Raji (cell line): ENCODE measurements at regions not wholly inside any gene's neighbourhood (a gene's known extent, or its start where the extent isn't known, plus 50 kb on each side); places are given as distances from the start of the nearest gene placed in this dataset.

Experiments used
- POLR2A ChIP-seq: IDR thresholded peaks from 2 replicates; pipeline ENCODE4 v1.6.1; 2011; ENCODE audit warnings: low read depth, low read length, control low read depth; ENCODE audit not compliant: insufficient read depth

DNA sequence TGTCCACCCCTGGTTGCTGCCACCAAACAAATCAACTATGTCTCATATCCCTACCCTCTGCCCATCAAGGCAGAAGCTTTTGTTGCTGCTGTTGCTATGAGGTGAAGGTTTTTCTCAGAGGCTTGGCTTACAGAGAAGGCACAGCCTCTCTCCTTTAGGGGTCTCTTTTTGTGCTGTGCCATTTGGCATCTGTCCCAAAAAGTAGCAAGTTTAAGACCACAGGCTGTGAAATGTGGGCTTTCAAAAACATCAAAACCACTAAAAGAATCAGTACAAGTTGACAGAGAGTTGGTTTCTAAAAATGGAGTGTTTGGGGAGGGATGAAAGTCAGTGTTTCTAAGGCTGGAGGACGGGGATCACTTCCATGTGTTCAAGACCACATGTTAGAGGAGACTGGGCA, 634.9 kb downstream of the BCOR start:
- TF ChIP-seq POLR2A: no peak

DNA sequence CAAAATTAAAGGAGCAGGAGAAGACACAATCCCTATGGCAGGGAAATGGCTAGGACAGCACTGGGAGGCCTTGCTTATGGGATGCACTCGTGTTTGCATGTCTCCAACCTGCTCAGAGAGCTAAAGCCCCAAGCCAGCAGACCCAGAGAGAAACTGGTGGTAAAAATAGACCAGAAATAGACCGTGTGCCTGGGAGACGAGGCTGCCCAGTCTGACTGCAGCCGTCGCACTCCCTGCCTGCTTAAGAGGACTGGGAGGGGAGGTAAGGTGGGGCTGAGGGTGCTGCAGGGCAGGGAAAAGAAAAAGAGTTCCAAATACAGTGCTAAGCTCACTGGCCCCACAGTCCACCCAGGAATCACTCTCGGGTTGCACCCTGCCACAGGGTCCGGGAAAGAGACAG, 633.5 kb downstream of the BCOR start:
- no peak for TF ChIP-seq POLR2A

DNA sequence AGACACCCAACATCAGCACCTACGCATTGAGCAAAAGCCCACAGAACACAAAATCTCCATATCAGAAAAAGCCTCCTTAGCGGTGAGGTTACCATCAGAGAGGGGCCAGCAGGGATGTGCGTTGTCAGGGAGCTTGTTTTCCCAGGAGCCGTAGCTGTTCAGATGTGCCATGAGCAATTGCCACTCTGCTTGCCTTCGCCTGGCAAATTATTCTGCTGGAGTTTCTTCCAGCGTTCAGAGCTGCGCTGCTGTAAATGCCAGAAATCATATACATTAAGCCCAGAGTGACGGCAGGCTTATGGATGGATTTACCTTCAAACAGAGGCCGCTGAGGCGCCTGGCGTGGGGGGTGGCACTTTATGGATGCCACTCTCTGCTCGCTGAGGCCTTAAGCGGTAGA, 632.3 kb downstream of the BCOR start:
- no peak for TF ChIP-seq POLR2A

DNA sequence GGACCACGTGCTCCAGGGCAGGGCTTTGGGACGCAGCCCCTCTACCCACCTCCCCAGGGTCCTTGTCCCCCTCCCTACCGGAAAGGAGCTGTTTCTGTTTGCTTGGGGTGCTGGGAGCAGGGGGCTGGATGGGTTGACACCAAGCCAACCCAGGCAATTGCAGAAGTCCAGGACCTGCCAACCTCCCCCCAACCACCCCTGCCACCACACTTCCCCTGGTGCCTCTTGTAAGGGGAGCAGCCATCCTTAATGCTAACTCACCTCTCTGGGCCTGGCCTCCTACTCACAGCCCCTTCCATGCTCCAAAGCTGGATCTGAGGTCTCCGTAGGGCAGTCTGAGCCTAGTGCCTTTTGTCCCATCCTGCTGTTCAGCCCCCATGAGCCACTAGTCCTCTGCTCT, 631.9 kb downstream of the BCOR start:
- no peak for TF ChIP-seq POLR2A

DNA sequence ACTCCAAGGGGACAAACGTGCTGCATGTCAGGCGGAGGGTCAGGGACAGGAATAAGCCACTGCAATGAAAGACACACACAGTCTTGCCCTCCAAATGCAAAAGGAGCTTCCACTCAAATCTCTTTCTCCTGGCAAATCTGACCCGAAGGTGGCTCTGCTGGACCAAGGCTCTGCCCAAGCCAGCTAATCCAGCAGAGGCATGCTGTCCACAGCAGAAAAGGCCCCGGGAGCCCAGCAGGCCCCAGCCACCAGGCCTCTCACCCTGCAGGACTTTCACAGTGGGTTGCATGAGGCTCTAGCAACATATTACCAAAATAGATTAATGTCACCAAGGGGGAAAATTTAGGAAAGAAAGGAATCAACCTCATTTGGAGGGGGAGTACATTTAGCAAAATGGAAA, 628.6 kb downstream of the BCOR start:
- TF ChIP-seq POLR2A: no peak

DNA sequence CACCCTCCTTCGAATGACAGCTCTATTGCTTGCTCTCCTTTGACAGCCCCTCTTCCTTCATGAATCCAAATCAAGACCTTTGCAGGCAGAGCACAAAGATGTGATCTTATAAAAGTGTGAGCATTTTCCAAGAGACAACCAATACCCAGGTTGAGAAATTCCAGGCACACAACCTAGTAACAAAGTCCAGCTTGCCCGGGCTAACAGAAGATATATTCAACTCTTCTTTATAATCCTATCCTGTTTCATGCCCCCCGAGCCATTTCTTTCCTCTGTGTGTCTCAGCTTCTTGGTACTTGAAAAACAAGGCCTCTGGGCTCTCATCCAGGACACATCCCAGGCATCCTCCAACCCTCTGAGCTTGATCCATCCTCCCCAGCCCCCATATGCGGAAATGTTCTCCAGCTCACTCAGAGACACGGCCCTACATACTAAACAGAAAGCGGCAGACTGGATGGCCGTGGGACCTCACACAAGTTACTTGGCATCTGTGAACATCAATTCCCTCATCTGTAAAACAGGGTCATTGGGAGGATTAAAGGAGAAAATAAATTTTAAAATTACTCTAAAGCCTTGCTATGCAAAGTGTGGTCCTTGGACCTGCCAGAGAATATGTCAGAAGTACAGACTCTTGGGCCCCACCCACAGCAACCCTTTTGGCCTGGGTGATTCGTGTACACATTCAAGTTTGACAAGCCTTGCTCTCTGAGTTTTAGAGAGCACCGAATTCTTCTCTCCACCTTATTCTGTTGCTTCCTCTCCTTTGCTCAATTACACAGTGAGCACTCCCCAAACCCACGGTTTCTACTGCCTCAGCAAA, 627.0 kb downstream of the BCOR start:
- TF ChIP-seq POLR2A: no peak

DNA sequence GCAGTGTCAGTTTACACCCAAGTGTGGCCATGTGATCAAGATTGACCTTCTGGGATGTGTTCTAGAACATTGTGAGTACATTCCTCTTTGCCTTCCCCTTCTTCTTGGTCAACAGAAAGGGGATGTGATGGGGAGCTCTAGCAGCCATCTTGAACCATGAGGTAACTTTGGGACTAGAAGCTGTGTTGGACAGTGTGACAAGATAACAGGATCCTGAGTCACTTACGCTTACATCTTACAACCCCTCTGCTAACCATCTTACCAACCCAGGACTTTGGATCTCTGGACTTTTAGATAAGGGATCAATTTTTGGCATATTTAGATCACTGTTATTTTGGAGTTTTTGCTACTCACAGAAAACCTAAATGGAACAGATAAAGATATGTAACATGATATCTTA, 625.6 kb downstream of the BCOR start:
- no peak for TF ChIP-seq POLR2A

DNA sequence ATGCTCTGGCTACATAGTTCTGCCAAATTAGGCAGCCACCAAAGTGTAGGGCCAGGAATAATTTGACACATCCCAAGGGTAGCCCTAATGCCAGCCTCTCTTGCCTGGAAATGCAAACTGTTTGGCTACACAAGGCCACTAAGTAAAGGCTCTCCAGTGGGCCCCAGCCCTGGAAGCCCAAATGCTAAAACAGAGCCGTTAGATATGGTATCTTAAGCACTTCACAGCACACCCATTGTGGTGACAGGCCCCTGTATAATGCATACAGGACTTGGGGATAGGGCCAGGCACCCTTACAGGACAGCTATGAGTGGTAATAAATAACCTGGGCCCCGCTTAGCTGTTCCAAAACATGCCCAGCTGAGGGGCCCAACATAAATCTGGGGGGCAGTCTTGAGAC, 623.9 kb downstream of the BCOR start:
- TF ChIP-seq POLR2A: no peak

DNA sequence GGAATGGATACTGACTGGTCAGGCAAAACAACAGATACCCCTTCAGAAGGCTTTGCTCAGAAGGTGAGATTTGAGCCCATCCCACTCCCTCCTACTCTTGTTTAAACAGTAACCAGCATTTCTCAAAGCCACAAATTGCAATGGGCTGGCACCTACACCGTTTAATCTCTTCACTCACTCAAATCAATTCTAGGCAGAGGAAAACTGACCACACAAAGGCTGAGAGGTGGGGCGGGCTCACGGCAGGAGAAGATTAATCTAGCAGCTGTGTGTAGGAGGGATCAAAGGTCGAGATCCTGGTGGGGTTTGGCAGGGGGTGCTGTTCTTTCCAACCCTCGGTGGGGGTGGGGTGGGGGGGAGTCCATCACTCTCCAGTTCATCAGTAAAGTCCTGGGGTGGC, 622.4 kb downstream of the BCOR start:
- no peak for TF ChIP-seq POLR2A

DNA sequence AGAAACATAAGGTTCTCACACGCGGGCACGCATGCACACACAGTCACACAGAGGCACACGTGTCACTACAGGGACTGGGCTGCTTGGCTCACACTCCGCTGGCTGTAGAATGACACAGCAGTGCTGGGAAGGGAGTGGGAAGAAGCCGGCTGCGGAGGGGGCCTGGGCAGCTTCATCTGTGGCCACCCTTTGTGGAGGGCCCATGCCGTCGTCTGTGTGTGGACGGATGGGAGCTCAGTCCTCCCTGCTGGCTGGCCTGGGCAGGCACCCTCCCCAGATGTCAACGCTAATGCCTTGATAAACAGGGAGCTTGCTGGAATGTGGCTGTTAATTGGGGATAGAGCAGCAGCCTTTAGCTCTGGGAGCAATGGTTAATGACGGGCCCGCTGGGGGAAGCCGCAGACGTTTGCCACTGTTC, 621.1 kb downstream of the BCOR start:
- no peak for TF ChIP-seq POLR2A

DNA sequence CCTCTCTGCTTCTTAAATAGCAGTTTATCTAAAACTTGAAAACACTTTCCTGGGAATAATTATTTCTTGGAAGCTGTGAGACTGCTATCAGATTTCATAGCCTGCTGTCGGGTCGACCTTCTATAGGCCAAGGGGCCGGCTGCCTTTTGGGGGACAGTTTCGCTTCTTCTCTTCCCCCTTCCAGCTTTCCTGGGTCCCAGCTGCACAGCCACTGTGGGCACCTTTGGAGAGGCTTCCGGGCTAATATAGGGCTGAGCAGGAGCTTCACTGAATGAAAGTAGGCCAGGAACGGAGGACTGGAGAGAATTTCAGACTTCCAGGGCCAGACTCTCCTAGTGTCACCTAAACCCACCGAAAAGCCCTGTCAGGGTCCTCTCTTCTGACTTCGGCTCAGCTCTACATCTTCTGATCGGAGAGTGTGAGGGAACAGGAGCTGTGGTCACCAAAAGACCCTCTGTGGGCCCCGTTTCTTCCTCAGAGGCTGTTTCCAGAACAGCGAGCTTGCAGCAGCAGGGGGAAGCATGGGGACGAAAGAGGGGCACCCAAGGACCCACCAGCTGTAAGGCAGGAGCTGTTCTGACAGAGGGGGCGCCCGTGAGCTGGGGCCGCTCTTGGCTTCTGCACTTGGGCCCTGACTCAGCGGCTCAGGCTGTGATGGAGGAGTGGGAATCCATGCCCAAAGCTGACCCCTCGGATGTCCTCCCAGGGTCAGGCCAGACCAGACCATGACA, 620.6 kb downstream of the BCOR start:
- TF ChIP-seq POLR2A: no peak

DNA sequence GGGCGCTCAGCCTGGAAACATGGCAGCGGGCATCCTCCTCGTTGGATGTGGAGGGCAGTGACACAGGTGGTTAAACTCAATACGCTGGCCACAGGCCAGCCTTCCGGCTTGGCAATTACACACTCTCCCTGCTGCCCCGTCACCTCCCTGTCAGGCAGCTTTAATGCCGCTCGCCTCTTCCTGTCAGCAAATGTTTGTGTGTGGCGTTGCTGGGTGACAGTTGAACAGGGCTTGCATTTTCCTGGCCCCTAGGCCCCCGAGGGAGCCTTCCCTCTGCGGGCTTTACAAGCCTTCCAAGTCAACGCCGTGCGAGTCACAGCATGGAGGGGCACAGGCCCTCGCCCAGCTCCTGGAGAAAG, 620.0 kb downstream of the BCOR start:
- no peak for TF ChIP-seq POLR2A

DNA sequence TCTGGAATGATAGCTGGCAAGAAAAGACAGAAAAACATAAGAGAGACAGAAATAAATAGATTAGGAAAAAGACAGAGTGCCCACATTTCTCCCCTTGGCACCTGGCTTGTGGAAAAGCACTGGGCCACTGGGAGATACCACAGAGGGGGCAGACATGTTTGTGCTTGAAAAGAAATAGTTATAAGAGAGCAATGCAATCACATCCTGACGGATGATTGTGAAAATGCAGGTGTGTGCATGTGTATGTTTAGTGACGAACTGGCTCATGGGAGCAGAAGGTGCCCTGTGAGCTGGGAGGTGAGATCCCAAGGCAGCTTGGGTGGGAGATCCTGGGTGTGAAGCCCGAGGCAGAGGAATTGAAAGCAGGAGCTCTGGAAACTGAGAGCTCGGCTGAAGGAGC, 617.9 kb downstream of the BCOR start:
- TF ChIP-seq POLR2A: no peak

DNA sequence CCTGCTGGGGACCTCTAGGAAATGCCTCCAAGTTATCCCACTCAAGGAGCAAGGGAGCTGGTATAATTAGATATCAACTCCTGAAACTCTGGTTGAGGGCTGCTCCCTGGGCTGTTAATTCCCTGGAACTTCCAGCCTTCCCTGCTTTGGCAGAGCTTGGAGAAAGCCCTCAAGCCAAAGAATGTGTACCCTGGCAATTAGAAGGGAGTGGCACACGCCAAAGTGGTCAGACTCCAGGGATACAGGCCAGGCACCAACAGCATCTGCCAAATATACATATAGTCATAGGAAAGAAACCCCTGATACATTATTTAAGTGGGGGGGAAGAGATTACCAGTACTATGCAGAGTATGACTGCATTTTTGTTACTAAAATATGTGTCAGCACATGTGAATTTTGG, 616.8 kb downstream of the BCOR start:
- TF ChIP-seq POLR2A: no peak

DNA sequence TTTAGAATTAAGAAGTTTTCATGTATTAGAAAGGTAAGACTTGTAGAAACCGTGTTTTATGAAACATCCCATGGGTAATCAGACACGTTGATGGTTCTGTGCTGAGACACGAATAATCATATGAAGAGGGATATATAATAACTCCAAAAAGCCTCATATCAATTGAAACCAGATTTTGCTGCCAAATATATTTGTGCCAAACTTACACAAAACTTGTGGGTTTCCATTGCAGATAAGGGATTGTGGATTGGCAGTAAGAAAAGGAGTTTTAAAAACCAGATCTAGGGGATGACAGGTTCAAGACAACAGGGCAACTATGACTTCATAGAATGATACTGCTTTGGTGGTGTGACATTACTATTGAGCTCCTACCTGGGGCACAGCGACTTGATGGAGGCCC, 616.1 kb downstream of the BCOR start:
- TF ChIP-seq POLR2A: no peak
